IPS-NIHi11 (cell line): ENCODE measurements at regions not wholly inside any gene's neighbourhood (a gene's known extent, or its start where the extent isn't known, plus 50 kb on each side); places are given as distances from the start of the nearest gene placed in this dataset.
"Not testable (repeated sequence)": the region's sequence is repeated elsewhere in the genome, so short reads cannot be mapped to it uniquely, and the experiment has no call there.

ENCODE experiments used
- DNase-seq: peaks from one replicate; pipeline ENCODE4 v3.0.0; 2012; ENCODE audit warnings: mixed read lengths, low spot score

- DNase-seq: no peak
Measured at GRCh38 chr9:102506406-102506805, 488.7 kb upstream of the CYLC2 start.

DNA sequence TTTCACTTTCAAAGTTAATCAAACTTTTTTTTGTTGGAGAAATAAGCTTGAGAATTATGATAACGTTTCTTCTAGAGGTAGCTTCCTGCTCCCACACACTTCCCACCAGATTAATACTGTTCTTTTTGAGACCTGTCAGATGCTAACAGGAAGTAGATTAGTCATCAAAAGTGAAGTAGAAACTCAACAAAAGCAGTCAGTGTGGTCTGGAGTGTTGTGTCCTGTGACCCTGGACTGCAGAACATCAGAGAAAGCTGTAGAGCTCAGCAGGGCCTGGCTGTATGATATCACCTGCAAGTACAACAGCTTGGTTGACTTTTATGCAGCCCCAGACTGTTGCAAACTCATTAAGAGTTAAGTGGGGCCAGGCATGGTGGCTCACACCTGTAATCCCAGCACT lies 495.7 kb upstream of the CYLC2 start:
- DNase-seq: no peak

GRCh38 chr9:102497709-102498108 lies 497.4 kb upstream of the CYLC2 start:
- no peak for DNase-seq

- not testable (repeated sequence) for DNase-seq
Measured at GRCh38 chr9:102486976-102487375, 508.2 kb upstream of the CYLC2 start.

GRCh38 chr9:102483651-102484050 lies 511.5 kb upstream of the CYLC2 start:
- no peak for DNase-seq

GRCh38 chr9:102482776-102483175 lies 512.4 kb upstream of the CYLC2 start:
- DNase-seq: no peak

DNA sequence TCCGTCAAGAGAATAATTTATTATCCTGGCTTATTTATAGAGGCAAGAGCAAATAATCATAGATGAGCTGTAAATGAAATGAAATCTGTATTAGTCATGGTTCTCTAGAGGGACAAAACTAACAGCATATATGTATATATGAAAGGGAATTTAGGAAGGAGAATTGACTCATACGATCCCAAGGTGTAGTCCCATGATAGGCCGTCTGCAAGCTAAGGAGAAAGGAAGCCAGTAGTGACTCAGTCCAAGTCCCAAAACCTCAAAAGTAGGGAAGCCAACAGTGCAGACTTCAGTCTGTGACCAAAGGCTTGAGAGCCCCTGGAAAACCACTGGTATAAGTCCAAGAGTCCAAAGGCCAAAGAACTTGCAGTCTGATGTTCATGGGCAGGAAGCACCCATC lies 515.9 kb upstream of the CYLC2 start:
- DNase-seq: no peak

- no peak for DNase-seq
Measured at GRCh38 chr9:102474357-102474756, 520.8 kb upstream of the CYLC2 start.

- not testable (repeated sequence) for DNase-seq
Measured at GRCh38 chr9:102469430-102469829, 525.7 kb upstream of the CYLC2 start.

GRCh38 chr9:102461156-102461819 lies 533.8 kb upstream of the CYLC2 start:
- DNase-seq: no peak

GRCh38 chr9:102459828-102460227 lies 535.3 kb upstream of the CYLC2 start:
- no peak for DNase-seq

- no peak for DNase-seq
Measured at GRCh38 chr9:102456562-102456961, 538.6 kb upstream of the CYLC2 start.

- no peak for DNase-seq
Measured at GRCh38 chr9:102445906-102446305, 549.2 kb upstream of the CYLC2 start.

- DNase-seq: no peak
Measured at GRCh38 chr9:102445181-102445747, 549.9 kb upstream of the CYLC2 start.

DNA sequence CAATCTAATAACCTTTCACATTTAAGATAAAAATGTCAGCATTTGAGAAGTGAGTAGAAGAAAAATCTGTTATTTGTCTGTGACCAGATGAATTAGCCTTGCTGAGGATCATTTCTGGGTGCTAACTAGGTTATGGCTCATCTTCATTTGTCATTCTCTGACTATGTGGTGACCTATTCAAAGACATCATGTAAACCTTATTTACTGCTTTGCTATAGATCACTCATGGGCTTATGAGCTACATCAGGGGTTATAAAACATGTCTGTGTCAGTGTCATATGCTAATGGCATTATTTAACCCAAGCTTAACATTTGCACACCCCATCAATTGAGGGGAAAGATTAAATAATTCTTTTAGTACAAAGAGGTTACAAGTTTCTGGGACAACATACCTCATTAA lies 555.5 kb upstream of the CYLC2 start:
- DNase-seq: no peak

DNA sequence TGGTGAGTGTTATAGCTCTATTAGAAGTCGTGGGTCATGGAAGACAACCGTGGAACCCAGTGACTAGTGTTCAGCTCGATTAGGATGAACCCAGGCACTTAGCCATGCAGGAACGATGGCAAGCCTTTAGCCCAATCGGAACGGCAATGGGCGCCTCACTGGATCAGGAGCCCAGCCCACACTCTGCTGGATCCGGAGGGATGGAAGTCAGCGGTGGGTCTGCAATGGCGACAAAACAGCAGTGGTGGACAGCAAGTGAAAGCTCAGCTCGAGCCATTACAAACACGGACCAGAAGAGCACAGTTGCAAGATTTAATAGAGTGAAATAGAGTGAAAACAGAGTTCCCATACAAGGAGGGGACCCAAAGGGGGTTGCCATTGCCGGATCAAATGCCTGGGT lies 558.5 kb upstream of the CYLC2 start:
- DNase-seq: not testable (repeated sequence)

- no peak for DNase-seq
Measured at GRCh38 chr9:102435427-102435826, 559.7 kb upstream of the CYLC2 start.

- no peak for DNase-seq
Measured at GRCh38 chr9:102434545-102434944, 560.6 kb upstream of the CYLC2 start.

DNA sequence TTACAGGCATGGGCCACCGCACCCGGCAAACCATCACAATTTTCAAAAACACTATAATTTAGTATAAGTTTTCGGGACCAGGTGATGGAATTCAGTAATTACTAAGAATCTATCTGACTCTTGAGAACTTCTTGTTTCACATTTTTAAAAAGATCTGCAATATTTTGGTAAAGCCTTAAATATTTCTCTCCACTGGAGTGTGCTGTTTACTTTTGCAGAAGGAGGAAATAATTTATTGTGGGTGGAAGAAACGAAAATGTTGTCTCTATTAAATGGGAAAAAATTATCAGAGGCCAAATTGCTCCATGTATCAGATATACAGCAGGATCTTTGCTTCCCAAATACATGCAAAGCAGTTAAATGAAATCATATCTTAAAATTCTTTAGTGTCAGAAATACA lies 566.8 kb upstream of the CYLC2 start:
- DNase-seq: no peak

DNA sequence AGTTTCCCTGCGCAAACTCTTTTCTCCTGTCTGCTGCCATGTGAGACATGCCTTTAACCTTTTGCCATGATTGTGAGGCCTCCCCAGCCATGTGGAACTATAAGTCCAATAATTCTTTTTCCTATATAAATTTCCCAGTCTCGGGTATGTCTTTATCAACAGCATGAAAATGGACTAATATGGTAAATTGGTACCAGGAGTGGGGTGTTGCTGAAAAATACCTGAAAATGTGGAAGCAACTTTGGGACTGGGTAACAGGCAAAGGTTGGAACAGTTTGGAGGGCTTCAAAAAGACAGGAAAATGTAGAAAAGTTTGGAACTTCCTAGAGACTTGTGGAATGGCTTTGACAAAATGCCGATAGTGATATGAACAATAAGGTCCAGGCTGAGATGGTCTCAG lies 578.9 kb upstream of the CYLC2 start:
- DNase-seq: not testable (repeated sequence)

- DNase-seq: no peak
Measured at GRCh38 chr9:102405218-102405867, 589.8 kb upstream of the CYLC2 start.

DNA sequence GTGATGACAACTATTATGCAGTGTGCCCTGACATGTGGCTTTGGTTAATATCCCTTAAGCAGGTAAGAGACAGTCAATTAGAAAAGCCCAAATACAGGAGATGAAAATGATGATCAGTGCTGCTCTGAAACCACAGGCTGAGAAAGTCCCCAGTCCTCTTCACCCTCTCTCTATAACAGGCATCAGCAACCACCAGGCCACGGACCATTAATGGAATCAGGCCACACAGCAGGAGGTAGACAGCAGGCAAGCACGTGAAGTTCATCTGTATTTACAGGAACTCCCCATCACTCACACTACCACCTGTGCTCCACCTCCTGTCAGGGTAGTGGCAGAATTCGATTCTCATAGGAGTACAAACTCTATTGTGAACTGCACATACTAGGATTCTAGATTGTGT lies 591.6 kb upstream of the CYLC2 start:
- DNase-seq: no peak

GRCh38 chr9:102398205-102398604 lies 596.9 kb upstream of the CYLC2 start:
- no peak for DNase-seq

- not testable (repeated sequence) for DNase-seq
Measured at GRCh38 chr9:102385620-102386019, 609.5 kb upstream of the CYLC2 start.
